ENCODE measurements at regions not wholly inside any gene's neighbourhood (a gene's known extent, or its start where the extent isn't known, plus 50 kb on each side); places are given as distances from the start of the nearest gene placed in this dataset.

- peak; percentile 38 to 48 for DNase-seq
Measured at GRCh38 chr10:62554632-62555199, 180.5 kb downstream of the ZNF365 start.

- DNase-seq = no peak
Measured at GRCh38 chr10:62559481-62560200, 185.5 kb downstream of the ZNF365 start.

GRCh38 chr10:62560201-62560819 lies 186.1 kb downstream of the ZNF365 start:
- no peak for DNase-seq

GRCh38 chr10:62561151-62561550 lies 187.0 kb downstream of the ZNF365 start:
- DNase-seq = no peak

- peak; percentile 22 to 53 for DNase-seq
Measured at GRCh38 chr10:62562101-62562500, 187.9 kb downstream of the ZNF365 start.

GRCh38 chr10:62562795-62563194 lies 188.6 kb downstream of the ZNF365 start:
- no peak for DNase-seq

GRCh38 chr10:62573929-62574328 lies 199.8 kb downstream of the ZNF365 start:
- DNase-seq = no peak

GRCh38 chr10:62577076-62577475 lies 202.9 kb downstream of the ZNF365 start:
- no peak for DNase-seq

GRCh38 chr10:62577666-62578291 lies 203.6 kb downstream of the ZNF365 start:
- DNase-seq = no peak

- DNase-seq = no peak
Measured at GRCh38 chr10:62578301-62578700, 204.1 kb downstream of the ZNF365 start.

- no peak for DNase-seq
Measured at GRCh38 chr10:62578916-62579315, 204.7 kb downstream of the ZNF365 start.

- no peak for DNase-seq
Measured at GRCh38 chr10:62580396-62580795, 206.2 kb downstream of the ZNF365 start.

GRCh38 chr10:62581351-62581750 lies 207.2 kb downstream of the ZNF365 start:
- no peak for DNase-seq

- DNase-seq = no peak
Measured at GRCh38 chr10:62582101-62582705, 208.0 kb downstream of the ZNF365 start.

- no peak for DNase-seq
Measured at GRCh38 chr10:62582804-62583208, 208.6 kb downstream of the ZNF365 start.

GRCh38 chr10:62583876-62584615 lies 209.9 kb downstream of the ZNF365 start:
- DNase-seq = peak in 1 of 2 experiments; percentile 2

- no peak for DNase-seq
Measured at GRCh38 chr10:62584731-62585130, 210.6 kb downstream of the ZNF365 start.

GRCh38 chr10:62585211-62585775 lies 211.1 kb downstream of the ZNF365 start:
- no peak for DNase-seq

- no peak for DNase-seq
Measured at GRCh38 chr10:62587011-62587410, 212.8 kb downstream of the ZNF365 start.

GRCh38 chr10:62588116-62588515 lies 213.9 kb downstream of the ZNF365 start:
- no peak for DNase-seq

GRCh38 chr10:62589689-62590088 lies 214.8 kb upstream of the ADO start:
- DNase-seq = no peak

- DNase-seq = no peak
Measured at GRCh38 chr10:62590306-62590705, 214.2 kb upstream of the ADO start.
